ENCODE measurements at regions not wholly inside any gene's neighbourhood (a gene's known extent, or its start where the extent isn't known, plus 50 kb on each side); places are given as distances from the start of the nearest gene placed in this dataset.

DNA sequence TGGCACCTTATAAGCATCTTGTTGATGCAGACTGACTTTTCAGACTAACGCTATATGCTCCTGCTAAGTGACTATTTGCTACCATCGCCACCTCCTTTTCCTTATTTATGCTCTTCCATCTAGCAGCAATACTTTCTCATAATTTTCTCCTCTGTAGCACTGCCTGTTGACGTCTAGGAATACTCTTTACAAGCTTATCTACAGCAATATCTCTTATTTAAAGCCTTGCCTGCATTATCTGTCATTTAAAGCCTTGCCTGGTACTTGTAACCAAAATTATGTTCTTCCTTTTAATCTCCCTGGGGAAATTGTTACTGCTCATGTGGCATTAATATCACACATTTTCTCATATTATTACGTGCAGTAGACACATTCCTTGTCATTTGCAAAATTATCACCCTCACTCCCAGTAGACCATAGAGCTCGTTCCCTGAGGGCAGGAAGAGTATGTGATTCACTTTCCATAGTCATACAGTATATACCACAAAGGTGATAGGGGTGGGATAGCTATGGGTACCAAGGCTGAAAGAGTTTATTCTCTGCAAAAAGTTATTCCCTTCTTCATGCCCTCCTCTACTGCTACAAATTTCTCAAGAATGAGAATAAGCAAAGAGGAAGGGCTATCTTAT lies 359.7 kb upstream of the PCDH15 start:
- no peaks in the 10 kb centered on the region for H3K27me3 ChIP-seq (ENCODE audit: control insufficient read depth, insufficient read depth, low read length)
- H3K36me3 ChIP-seq (ENCODE audit: control insufficient read depth, insufficient read depth, low read length): no peaks in the 10 kb centered on the region

GRCh38 chr10:55158633-55159032 lies 357.6 kb upstream of the PCDH15 start:
- Histone ChIP-seq H3K9me3 (ENCODE audit: control insufficient read depth, low read length) (no peaks in the 10 kb centered on the region), H3K4me1 (ENCODE audit: control insufficient read depth, insufficient read depth, low read length) (no peaks in the 10 kb centered on the region), H3K27me3 (ENCODE audit: control insufficient read depth, insufficient read depth, low read length) (no peaks in the 10 kb centered on the region), H3K9ac (ENCODE audit: low read length) (no peak overlapping the region), H3K4me3 (ENCODE audit: low read length) (no peak overlapping the region), H3K36me3 (ENCODE audit: control insufficient read depth, insufficient read depth, low read length) (no peaks in the 10 kb centered on the region)

More for the DNA sequence above, 359.7 kb upstream of the PCDH15 start:
- H3K4me1 ChIP-seq (ENCODE audit: control insufficient read depth, insufficient read depth, low read length): no peaks in the 10 kb centered on the region
- H3K4me3 ChIP-seq (ENCODE audit: low read length): no peak overlapping the region
- no peak overlapping the region for H3K9ac ChIP-seq (ENCODE audit: low read length)
- no peaks in the 10 kb centered on the region for H3K9me3 ChIP-seq (ENCODE audit: control insufficient read depth, low read length)

- H3K9ac ChIP-seq (ENCODE audit: low read length): no peak overlapping the region
- H3K27me3 ChIP-seq (ENCODE audit: control insufficient read depth, insufficient read depth, low read length): no peaks in the 10 kb centered on the region
- H3K4me3 ChIP-seq (ENCODE audit: low read length): no peak overlapping the region
- H3K36me3 ChIP-seq (ENCODE audit: control insufficient read depth, insufficient read depth, low read length): no peaks in the 10 kb centered on the region
- no peaks in the 10 kb centered on the region for H3K4me1 ChIP-seq (ENCODE audit: control insufficient read depth, insufficient read depth, low read length)
- H3K9me3 ChIP-seq (ENCODE audit: control insufficient read depth, low read length): no peaks in the 10 kb centered on the region
Observed at GRCh38 chr10:55146032-55146431, 345.0 kb upstream of the PCDH15 start.

DNA sequence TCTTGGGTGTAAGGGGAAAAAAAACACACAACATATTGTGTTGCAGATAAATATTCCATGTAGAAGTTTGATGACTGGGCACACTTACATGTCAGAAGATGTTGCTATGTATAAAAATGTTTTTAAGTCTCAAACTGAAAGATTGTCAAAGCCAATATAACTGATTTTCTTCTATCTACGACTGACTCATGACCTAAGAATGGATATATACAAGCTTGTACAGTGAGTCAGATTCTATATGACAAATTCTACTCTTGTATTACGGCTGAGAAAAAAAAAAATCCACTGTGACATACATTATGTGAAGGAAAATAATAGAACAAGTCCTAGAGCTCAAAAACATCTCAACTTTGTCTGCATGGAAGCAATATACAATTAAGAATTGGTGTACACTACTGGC lies 343.0 kb upstream of the PCDH15 start:
- H3K4me1 ChIP-seq (ENCODE audit: control insufficient read depth, insufficient read depth, low read length): no peaks in the 10 kb centered on the region
- no peaks in the 10 kb centered on the region for H3K36me3 ChIP-seq (ENCODE audit: control insufficient read depth, insufficient read depth, low read length)
- H3K9me3 ChIP-seq (ENCODE audit: control insufficient read depth, low read length): no peaks in the 10 kb centered on the region
- no peaks in the 10 kb centered on the region for H3K27me3 ChIP-seq (ENCODE audit: control insufficient read depth, insufficient read depth, low read length)
- no peak overlapping the region for H3K9ac ChIP-seq (ENCODE audit: low read length)
- H3K4me3 ChIP-seq (ENCODE audit: low read length): no peak overlapping the region

GRCh38 chr10:55141892-55142291 lies 340.9 kb upstream of the PCDH15 start:
- Histone ChIP-seq H3K27me3 (ENCODE audit: control insufficient read depth, insufficient read depth, low read length) (no peaks in the 10 kb centered on the region), H3K36me3 (ENCODE audit: control insufficient read depth, insufficient read depth, low read length) (no peaks in the 10 kb centered on the region), H3K4me1 (ENCODE audit: control insufficient read depth, insufficient read depth, low read length) (no peaks in the 10 kb centered on the region), H3K9me3 (ENCODE audit: control insufficient read depth, low read length) (no peaks in the 10 kb centered on the region), H3K9ac (ENCODE audit: low read length) (no peak overlapping the region), H3K4me3 (ENCODE audit: low read length) (no peak overlapping the region)

GRCh38 chr10:55137063-55137462 lies 336.0 kb upstream of the PCDH15 start:
- Histone ChIP-seq H3K4me3 (ENCODE audit: low read length) (no peak overlapping the region), H3K9me3 (ENCODE audit: control insufficient read depth, low read length) (no peaks in the 10 kb centered on the region), H3K9ac (ENCODE audit: low read length) (no peak overlapping the region), H3K27me3 (ENCODE audit: control insufficient read depth, insufficient read depth, low read length) (no peaks in the 10 kb centered on the region), H3K36me3 (ENCODE audit: control insufficient read depth, insufficient read depth, low read length) (no peaks in the 10 kb centered on the region), H3K4me1 (ENCODE audit: control insufficient read depth, insufficient read depth, low read length) (no peaks in the 10 kb centered on the region)

GRCh38 chr10:55104738-55105137 lies 303.7 kb upstream of the PCDH15 start:
- no peaks in the 10 kb centered on the region for H3K36me3 ChIP-seq (ENCODE audit: control insufficient read depth, insufficient read depth, low read length)
- no peaks in the 10 kb centered on the region for H3K27me3 ChIP-seq (ENCODE audit: control insufficient read depth, insufficient read depth, low read length)
- H3K9me3 ChIP-seq (ENCODE audit: control insufficient read depth, low read length): no peaks in the 10 kb centered on the region
- H3K9ac ChIP-seq (ENCODE audit: low read length): no peak overlapping the region
- H3K4me3 ChIP-seq (ENCODE audit: low read length): no peak overlapping the region
- H3K4me1 ChIP-seq (ENCODE audit: control insufficient read depth, insufficient read depth, low read length): no peaks in the 10 kb centered on the region

DNA sequence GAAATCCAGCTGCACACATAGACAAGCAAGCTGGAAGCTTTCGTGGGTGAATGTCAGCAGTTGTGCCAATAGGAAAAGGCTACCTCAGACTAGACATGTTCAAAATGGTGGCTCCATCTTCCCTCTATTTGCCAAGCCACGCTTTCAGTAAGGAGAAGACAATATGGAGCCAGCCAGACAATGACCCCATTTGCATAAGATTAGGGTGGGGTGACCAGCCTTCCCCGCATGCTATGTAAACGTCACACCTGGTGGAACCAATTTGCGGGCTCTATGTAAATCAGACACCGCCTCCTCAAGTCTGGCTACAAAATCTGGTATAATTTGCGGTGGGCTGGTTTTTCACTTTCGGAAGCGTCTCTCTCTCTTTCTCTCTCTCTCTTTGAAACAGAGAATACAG lies 297.4 kb upstream of the PCDH15 start:
- H3K27me3 ChIP-seq (ENCODE audit: control insufficient read depth, insufficient read depth, low read length): no peaks in the 10 kb centered on the region
- H3K4me1 ChIP-seq (ENCODE audit: control insufficient read depth, insufficient read depth, low read length): no peaks in the 10 kb centered on the region
- no peaks in the 10 kb centered on the region for H3K36me3 ChIP-seq (ENCODE audit: control insufficient read depth, insufficient read depth, low read length)
- no peaks in the 10 kb centered on the region for H3K9me3 ChIP-seq (ENCODE audit: control insufficient read depth, low read length)
- no peak overlapping the region for H3K9ac ChIP-seq (ENCODE audit: low read length)
- no peak overlapping the region for H3K4me3 ChIP-seq (ENCODE audit: low read length)

- Histone ChIP-seq H3K27me3 (ENCODE audit: control insufficient read depth, insufficient read depth, low read length) (no peaks in the 10 kb centered on the region), H3K9ac (ENCODE audit: low read length) (no peak overlapping the region), H3K4me3 (ENCODE audit: low read length) (no peak overlapping the region), H3K9me3 (ENCODE audit: control insufficient read depth, low read length) (no peaks in the 10 kb centered on the region), H3K36me3 (ENCODE audit: control insufficient read depth, insufficient read depth, low read length) (no peaks in the 10 kb centered on the region), H3K4me1 (ENCODE audit: control insufficient read depth, insufficient read depth, low read length) (no peaks in the 10 kb centered on the region)
Observed at GRCh38 chr10:55091691-55092328, 290.8 kb upstream of the PCDH15 start.

- Histone ChIP-seq H3K9me3 (ENCODE audit: control insufficient read depth, low read length) (no peaks in the 10 kb centered on the region), H3K4me3 (ENCODE audit: low read length) (no peak overlapping the region), H3K36me3 (ENCODE audit: control insufficient read depth, insufficient read depth, low read length) (no peaks in the 10 kb centered on the region), H3K4me1 (ENCODE audit: control insufficient read depth, insufficient read depth, low read length) (no peaks in the 10 kb centered on the region), H3K9ac (ENCODE audit: low read length) (no peak overlapping the region), H3K27me3 (ENCODE audit: control insufficient read depth, insufficient read depth, low read length) (no peaks in the 10 kb centered on the region)
Observed at GRCh38 chr10:55078121-55078520, 277.1 kb upstream of the PCDH15 start.

- H3K4me3 ChIP-seq (ENCODE audit: low read length): no peak overlapping the region
- no peaks in the 10 kb centered on the region for H3K4me1 ChIP-seq (ENCODE audit: control insufficient read depth, insufficient read depth, low read length)
- no peaks in the 10 kb centered on the region for H3K9me3 ChIP-seq (ENCODE audit: control insufficient read depth, low read length)
- H3K27me3 ChIP-seq (ENCODE audit: control insufficient read depth, insufficient read depth, low read length): no peaks in the 10 kb centered on the region
- H3K9ac ChIP-seq (ENCODE audit: low read length): no peak overlapping the region
- H3K36me3 ChIP-seq (ENCODE audit: control insufficient read depth, insufficient read depth, low read length): no peaks in the 10 kb centered on the region
Observed at GRCh38 chr10:55065185-55065584, 264.2 kb upstream of the PCDH15 start.

GRCh38 chr10:55063811-55064210 lies 262.8 kb upstream of the PCDH15 start:
- Histone ChIP-seq H3K4me1 (ENCODE audit: control insufficient read depth, insufficient read depth, low read length) (no peaks in the 10 kb centered on the region), H3K36me3 (ENCODE audit: control insufficient read depth, insufficient read depth, low read length) (no peaks in the 10 kb centered on the region), H3K4me3 (ENCODE audit: low read length) (no peak overlapping the region), H3K27me3 (ENCODE audit: control insufficient read depth, insufficient read depth, low read length) (no peaks in the 10 kb centered on the region), H3K9me3 (ENCODE audit: control insufficient read depth, low read length) (no peaks in the 10 kb centered on the region), H3K9ac (ENCODE audit: low read length) (no peak overlapping the region)

DNA sequence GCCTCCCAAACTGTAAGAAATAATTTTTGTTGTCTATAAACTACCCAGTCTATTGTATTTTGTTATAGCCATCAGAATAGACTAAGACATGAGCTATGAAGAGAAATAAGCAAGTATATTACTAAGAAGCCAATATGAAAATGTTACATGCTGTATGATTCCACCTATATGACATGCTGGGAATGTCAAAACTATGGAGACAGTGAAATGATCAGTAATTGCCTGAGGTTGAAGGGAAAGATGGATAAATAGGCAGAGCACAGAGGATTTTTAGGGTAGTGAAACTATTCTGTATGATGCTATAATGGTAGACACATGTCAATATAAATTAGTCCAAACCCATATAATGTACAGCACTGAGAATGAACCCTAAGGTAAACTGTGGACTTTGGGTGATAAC lies 261.3 kb upstream of the PCDH15 start:
- Histone ChIP-seq H3K9ac (ENCODE audit: low read length) (no peak overlapping the region), H3K9me3 (ENCODE audit: control insufficient read depth, low read length) (no peaks in the 10 kb centered on the region), H3K4me3 (ENCODE audit: low read length) (no peak overlapping the region), H3K36me3 (ENCODE audit: control insufficient read depth, insufficient read depth, low read length) (no peaks in the 10 kb centered on the region), H3K4me1 (ENCODE audit: control insufficient read depth, insufficient read depth, low read length) (no peaks in the 10 kb centered on the region), H3K27me3 (ENCODE audit: control insufficient read depth, insufficient read depth, low read length) (no peaks in the 10 kb centered on the region)
